CD4-positive, alpha-beta T cell treated with Interleukin-17A for 4 hours (primary cell): ENCODE measurements at regions not wholly inside any gene's neighbourhood (a gene's known extent, or its start where the extent isn't known, plus 50 kb on each side); places are given as distances from the start of the nearest gene placed in this dataset.
A peak's percentile ranks its signal among the peaks of the same experiment; 100 is the strongest.
"Not testable (repeated sequence)": the region's sequence is repeated elsewhere in the genome, so short reads cannot be mapped to it uniquely, and the experiment has no call there.

Experiments used
- DNase-seq: peaks from one replicate; pipeline ENCODE4 v3.0.0-alpha.2; 2020; ENCODE audit warnings: mixed read lengths

DNA sequence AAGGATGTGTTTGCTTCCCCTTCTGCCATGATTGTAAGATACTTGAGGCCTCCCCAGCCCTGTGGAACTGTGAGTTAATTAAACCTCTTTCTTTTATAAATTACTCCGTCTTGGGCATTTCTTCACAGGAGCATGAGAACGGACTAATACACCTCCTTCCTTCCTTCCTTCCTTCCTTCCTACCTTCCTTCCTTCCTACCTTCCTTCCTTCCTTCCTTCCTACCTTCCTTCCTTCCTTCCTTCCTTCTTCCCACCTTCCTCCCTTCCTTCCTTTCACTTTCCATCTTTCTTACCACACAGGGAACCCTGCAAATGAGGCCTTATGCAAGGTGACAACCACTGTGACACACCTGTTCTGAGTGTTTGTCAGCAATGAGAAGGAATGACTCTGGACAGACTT lies 141.3 kb upstream of the EXOC2 start:
- no peak for DNase-seq

DNA sequence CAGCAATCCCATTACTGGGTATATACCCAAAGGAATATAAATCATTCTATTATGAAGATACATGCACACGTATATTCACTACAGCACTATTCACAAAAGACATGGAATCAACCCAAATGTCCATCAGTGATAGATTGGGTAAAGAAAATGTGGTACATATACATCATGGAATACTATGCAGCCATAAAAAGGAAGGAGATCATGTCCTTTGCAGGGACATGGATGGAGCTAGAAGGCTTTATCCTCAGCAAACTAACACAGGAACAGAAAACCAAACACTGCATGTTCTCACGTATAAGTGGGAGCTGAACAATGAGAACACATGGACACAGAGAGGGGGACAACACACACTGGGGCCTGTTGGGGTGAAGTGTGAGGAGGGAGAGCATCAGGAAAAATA lies 139.9 kb upstream of the EXOC2 start:
- DNase-seq: not testable (repeated sequence)

DNA sequence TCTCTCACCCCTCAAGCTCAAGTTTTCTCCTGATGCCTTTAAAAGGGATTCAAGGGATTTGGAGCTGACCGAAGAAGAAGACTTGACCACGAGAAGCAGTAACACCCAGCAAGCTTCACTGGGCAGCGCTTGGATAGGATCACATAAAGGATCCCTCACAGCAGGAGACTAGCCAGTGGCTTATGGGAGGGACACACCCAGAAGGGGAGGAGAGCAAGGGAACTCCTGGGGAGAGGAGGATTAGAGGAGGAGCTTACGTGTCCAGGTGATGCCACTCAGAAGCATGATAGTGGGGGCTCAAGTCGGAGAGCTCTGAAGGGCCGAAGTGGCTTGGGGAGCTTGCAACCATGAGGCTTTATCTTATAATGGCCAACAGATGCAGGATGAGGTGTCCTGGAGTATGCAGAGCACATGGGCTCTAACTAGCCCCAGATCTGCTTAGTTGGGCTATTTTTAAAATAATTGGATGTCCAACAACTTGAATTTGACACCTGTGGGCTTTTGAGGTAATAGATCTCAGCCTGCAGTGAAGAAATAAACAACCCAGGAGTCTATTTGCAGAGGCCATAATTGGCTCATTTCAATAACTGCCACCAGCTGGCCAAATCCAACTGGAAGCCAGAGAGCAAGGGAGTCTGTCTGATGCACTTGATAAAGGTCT lies 137.9 kb upstream of the EXOC2 start:
- no peak for DNase-seq

DNA sequence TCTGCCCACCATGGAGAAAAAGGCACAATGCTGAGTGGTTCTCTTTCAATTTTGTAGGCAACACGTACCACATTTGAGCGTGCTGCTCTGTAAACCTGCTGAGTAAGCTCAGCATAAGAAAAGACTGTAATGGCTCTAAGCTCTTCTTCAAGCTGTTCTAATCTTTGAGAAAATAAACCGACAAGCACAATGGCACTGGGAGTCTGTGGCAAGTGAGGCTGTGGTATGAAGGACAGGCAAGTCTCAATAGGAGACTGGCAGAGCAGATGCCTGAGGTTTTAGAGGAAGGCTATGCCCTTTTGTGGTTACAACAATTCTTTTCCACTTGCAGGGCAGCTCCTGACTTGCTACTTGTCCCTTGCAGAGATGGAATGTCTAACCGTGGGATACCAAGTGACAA lies 136.7 kb upstream of the EXOC2 start:
- no peak for DNase-seq

DNA sequence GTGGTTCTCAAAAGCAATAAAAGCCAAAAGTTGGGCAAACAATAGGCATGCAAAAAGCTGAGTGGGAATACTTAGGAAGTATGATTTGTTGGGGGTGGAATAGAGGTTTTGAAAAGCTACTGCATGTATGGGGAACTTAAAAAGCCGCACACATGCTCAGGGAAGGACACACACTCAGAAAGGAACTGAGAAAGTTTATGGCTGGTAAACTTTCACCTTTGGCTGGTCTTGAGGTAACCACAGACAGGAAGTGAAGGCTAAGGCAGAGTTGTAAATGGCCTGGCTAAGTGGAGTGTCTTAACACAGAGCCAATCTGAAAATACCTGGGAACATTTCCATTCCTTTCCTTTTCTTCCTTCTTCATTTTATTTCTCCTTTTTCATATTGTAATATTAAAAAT lies 134.5 kb upstream of the EXOC2 start:
- no peak for DNase-seq

DNA sequence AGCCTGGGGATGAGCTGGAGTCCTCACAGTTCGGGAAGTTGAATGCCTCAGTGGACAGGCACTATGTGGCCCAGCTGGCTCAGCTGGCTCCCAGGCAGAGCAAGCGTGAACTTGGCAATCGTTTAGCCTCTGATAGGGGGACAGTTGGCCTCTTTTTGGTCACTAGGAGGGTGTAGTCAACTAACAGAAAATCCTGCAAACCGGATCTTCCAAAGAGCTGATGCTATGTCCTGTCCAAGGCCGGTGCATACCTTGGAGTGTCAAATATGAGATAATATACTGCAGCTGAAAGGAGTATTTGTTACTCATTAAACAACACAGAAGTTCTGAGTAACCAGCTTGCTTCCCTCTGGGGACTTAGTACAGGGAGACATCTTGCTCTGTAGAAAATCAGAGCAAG lies 126.2 kb upstream of the EXOC2 start:
- no peak for DNase-seq

DNA sequence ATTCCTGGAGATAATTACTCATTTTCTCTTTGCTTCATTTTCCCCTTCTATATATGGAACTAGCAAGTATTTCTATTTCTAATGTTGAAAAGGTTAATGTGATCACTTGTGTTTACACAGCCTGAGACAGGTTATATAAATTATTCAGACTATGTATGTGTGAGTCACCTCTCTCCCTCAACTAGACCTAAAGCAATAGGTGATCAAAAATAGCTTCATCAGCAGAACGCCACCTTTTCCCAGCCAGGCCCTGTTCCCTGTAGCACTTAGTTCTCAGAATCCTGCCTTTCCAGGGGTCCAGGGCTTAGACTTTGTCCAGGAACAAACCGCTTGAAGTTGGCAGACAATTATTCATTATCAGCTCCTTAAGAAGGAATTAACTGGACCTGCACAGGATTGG lies 125.3 kb upstream of the EXOC2 start:
- no peak for DNase-seq

DNA sequence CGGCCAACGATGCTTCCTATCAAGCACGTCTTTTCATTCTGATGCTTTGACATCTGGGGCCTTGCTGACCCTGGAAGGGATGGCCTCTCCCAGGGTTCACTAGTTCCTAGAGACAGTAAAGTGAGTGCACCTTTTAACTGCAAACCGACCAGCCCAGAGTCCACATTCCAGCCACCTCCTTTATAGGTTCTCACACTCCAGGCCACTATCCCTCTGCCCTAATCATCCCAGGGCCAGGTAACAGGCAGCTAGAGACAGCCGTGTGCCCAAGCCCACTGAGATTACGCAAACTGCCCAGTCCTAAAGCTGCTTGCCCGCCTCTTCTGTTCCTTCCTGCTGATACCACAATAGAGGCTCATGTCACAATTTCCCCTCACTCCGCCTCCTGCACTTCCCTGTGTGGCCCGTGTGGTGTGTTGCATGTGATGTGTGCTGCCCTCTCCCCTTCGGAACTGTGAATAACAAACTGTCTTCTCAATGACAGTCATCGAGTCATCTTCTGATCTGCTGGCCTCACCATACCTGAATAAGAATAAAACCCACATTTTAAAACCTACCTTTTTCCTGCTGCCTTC lies 123.7 kb upstream of the EXOC2 start:
- DNase-seq: no peak

DNA sequence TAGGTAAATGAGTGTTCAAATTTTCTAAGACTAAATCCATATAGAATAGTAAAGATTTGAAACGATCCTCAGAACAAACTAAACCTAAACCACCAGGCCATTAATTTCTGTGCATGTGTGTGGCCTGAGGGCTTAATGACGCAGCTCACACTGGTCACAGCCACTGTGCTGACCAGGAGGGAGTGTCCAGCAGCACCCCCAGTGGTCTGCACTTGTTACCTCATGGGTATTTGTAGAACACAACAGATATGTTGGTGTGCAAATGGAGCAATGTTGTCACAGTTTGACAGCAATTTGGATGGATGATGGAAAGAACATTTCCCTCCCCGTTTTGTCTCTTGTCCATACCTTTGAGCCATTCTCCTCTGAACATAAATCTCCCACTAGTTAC lies 122.4 kb upstream of the EXOC2 start:
- no peak for DNase-seq

DNA sequence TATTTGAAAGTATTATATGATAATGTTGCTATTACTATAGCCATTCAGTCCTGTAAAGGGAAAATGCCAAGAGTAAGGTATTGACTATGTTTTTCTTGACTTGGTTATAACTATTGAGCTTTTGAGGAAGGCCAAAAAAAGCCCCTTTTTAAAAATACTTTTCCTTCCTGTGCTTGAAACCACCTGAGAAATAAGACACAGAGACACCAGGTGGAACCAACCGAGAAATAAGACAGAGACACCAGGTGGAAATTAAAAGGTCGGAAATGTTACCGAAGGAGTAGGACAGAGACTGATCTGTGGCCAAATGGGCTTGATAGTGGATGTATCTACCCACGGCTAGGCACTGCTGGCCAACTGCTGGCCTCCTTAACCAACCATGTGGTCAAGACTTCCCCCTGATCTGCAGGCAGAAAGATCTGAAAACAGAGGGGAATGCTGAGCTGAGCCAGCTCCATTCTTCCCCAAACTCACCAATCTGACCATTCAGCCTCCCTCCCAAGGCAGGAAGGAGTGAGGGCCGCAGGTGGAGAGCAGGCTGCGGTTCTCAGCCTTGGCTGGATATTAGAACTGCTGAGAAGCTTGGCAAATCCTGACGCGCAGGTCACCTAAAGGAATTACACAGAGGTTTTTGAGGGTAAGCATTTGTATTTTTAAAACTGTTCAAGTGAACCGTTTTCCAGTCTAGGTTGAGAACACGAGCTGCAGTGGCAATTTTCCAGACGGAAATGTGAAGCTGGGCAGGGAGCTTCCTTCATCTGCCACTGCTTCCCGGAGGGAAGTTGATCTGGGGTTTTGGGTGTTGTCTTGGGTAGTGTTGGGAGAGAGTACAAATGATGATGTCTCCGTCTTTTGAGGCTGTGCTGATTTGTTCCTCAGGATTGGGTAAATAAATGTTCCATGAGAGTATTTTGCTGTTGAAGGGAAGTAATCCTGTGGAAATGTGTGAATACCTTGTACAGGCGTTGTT lies 121.7 kb upstream of the EXOC2 start:
- DNase-seq: no peak

DNA sequence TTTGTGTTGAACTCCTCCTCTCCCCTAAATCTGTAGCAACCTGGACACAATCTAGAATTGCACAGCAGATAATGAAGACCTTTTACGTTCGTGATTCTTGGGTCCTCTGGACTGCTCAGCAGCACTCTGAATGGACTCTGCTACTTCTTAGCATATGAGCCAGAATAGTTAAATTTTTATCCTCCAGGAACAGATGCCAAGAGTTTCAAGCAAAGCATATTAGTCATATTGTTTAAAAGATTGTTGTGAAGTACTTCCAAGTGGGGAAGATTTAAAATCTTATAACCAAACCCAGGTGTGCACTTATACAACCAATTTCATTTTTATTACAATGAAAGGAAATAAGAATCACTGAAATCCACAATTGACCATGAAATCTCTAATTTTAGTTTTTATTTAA lies 118.9 kb upstream of the EXOC2 start:
- DNase-seq: no peak

DNA sequence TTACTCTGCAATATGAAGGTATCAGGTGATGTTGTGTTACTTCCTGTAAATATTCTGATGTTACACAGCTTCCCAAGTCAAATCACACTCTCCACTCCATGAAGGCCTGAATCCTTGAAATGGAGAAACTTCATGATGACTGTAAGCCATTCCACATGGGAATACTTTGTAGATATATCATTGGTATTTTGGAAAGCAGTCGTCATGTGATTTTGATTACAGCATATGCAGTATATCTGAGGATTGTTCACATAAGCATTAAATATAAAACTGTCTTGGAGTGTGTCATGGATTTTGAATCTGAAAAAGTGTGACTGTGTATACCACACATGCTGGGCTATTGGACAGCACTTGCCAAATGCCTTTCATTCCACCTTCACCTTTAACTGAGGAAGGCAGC lies 118.3 kb upstream of the EXOC2 start:
- DNase-seq: no peak

DNA sequence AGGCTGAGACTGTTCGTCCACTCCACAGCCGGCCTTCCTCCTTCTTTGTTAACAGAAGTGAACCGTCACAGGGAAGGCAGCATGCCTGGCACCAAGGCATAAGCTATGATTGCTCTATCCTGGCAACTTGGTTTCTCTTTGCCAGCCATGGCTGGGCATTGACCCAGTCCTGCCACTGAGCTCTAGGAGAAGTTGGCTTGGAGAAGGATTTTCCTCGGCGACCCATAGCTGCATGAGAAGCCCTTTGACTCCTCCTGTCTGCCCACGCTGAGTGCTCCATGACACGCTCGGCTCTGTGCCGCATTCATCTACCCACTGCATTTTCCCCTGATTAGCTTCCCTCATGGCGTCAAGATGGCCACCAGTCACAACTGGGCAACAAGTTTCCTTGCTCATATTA lies 111.8 kb upstream of the EXOC2 start:
- DNase-seq: no peak

DNA sequence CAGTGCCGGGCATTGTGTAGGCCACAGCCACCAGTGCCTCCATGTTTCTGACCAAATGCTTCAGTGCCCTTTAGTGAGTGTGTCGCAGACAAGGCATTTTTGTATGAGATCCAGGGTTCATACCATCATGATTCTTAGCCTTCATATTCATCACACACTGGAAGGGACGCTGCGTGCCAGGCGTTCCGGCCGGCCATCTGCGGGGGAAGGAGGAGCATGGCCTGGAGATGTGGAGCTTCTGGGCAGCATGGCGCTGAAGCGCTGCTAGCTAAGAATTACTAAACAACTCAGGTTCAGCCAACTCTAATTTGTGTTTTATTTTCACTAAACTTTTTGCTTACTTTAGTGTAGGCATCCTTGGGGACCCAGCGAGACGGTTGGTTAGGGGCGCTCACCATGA lies 111.4 kb upstream of the EXOC2 start:
- DNase-seq: no peak

DNA sequence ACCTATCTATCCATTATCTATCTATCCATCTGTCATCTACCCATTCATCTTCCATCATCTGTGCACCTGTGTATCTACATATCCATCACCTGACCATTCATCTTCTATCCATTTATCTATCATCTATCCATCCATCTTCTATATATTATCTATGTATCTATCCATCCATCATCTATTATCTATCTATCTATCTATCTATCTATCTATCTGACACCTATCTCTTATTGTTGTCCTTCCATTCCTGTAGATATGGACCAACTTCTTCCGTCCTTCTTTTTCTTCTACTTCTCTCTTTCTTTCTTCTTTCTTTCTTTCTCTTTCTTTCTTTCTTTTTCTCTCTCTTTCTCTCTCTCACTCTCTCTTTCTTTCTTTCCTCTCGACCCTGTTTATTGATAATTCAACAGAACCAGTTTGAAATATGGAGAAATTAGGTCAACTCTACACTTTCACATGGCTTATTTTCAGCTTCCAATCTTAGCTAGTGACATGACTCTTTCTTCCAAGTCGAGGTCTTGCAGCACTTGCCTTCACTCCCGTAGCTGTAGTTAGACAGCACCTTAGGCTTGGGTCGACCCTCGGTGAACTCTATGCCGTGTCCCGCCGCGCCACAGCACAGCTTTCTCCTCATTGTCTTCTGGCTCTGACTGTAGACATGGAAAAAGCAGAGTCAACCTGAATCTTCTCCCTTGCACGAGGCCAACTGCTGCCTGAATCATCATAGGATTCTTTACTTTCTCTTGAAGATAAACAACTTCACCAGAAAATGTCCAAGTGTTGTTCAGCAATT lies 110.4 kb upstream of the EXOC2 start:
- no peak for DNase-seq

DNA sequence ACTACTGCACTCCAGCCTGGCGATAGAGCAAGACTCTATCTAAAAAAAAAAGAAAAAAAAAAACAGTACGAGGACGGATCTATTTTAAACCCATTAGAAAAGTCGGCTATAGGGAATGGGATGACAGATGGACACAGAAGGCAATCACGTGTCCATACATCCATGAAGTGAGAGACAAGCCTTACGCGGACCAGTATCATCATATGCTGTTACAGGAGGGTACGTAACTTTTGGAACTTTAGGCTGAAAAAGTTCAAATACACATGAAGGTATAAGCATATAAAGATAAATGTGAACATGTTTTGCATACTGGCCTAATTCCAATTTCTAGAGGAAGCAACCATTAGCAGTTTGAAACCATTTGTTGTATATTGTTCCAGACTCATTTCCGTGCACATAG lies 109.8 kb upstream of the EXOC2 start:
- no peak for DNase-seq

DNA sequence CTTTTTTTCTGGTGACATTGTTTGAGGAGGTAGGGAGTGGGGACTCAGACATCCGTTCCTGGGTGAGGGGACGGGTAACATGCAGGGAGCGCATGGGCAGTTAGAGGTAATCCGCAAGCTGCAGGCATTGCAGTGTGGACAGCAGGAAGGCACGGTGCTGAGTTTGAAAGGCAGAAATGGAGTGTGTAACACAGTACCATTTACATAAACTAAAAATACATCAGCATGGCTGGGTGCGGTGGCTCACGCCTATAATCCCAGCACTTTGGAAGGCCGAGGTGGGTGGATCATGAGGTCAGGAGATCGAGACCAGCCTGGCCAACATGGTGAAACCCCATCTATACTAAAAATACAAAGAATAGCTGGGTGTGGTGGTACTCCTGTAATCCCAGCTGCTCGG lies 109.3 kb upstream of the EXOC2 start:
- DNase-seq: not testable (repeated sequence)

DNA sequence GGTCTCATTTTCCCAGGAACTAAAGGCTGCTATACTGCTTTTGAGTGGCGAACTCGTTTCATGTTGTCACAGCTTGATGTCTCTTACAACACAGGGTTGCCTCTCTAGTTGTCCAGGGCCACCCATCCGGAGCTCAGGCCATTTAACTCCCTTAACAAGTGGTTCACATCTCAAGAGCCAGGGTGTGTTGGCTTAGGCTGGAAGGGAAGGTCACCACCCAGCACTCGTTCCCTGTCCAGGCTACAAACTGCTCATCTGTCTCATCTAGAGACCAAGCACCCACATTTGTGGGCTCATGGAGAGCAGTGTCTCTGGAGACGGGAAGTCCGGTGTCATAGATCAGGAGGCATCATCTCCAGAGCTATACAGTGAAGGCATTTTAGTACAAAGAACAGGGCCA lies 106.8 kb upstream of the EXOC2 start:
- no peak for DNase-seq

DNA sequence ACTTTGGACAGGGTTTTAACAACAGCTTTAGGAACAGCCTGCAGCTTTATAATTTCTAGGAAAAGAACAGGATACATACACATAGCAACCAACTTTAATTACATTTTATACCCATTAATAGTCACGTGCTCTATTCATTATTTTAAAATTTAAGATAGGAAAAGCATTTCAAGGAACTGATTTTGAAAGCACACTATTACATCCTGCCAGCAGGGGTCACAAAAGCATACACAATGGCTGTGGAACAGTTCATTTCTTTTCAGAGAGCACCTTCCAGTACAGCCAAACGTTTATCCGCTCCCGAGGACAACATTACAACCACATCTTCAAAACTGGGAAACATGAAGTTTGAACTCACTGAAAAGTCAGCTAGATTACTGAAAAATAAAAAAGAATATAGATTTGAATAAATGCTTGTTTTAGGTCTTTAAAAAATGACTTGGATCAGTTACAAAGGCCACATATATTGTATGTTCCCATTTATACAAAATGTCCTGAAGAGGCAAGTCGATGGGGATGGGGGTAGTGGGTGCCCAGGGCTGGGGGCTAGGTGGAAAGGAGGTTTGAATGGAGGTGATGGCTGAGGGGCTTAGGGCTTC lies 104.6 kb upstream of the EXOC2 start:
- peak; percentile 38 for DNase-seq

DNA sequence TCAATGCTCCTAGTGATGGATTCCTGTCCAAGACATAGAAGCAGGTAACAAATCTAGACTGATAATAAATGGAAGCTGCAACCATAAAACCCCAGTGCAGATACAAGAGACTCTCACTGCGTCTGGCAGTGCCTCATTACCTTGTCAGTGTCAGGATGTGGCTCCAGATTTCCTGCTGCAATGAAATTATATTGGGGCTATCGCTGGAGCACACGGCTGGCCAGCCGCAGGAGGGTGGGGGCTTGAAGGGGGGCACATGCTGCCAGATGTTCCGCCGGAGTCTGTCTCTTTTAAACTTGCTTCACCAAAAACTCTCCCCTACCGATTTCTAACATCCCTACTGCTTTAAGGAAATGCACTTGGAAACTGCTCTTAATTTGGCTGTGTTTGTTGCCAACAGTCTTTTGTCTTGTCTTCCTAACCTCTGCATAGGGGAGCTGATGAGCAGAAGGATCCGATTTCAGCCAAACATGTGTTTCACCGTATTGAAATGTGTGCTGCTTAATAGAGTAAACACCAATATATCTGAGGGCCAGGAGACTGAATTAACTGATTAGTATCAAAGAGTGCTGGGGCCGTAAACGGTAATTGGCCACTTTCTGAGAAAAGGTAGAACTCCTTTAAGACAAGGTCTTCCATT lies 102.2 kb upstream of the EXOC2 start:
- no peak for DNase-seq

DNA sequence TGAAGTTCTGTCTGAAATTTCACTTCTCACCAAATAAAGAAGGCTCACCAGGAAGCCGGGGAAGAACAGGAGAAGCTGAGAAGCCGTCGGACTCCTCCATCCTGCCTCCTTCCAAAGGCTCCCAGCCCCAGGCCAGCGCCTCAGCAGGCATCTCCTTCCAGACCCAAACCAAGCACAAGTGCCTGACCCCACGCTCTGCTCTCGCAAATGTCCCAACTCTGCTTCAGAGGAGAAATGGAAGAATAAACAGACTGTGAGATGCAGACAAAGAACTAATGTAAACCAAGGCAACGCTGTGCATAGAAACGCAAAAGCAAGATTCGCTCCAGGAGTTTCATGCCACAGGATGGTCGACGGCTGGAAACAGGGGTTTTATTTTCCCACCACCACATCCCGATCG lies 100.3 kb upstream of the EXOC2 start:
- DNase-seq: no peak

DNA sequence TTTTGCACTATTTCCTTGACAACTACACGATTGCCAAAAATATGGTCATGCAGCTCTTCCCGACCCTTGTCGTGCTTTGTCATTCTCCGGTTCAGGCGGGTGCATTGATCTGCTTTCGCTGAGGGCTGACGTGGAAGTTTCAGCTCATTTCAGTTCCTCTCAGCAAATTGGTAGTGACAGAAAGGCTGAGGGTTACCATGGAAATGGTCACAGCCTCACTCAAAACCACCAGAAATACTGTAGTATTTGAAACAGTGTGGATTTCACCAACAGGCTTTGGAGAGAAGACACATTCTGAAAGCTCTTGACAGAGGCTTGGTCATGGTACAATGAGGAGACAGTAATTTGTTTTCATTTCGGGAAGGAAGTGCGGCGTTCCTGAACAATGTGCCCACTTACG lies 99.7 kb upstream of the EXOC2 start:
- no peak for DNase-seq
